ENCODE measurements at regions not wholly inside any gene's neighbourhood (a gene's known extent, or its start where the extent isn't known, plus 50 kb on each side); places are given as distances from the start of the nearest gene placed in this dataset.

DNA sequence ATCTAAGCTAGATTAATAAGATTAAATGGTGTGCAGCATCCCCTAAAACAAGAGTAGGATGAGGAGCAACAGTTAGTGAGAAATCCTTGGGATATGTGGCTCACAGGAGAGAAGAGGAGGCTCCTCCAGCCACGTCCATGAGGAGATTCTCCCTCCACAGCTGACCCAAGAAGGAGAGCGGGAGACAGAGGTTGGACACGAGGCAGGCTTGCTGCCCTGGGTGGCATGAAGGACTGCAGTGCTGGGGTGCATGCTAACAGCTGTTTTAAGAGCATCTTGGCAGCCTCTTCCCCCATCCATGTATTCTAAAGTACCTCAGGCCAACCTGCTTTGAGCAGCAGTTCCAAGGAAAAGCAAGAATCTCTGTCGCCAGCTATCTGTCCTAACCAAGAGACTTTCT is 284.4 kb upstream of the B3GAT1 start:
- Histone ChIP-seq H3K4me3 (no peak overlapping the region), H3K36me3 (replicated peaks in 1 of 2; ENCODE audit: insufficient read depth in 1 of 2, low read depth in 2 of 2) (no peaks in the 10 kb centered on the region), H3K4me1 (no peaks in the 10 kb centered on the region), H3K27me3 (no peaks in the 10 kb centered on the region), H3K9me3 (no peaks in the 10 kb centered on the region), H3K27ac (no peak overlapping the region)
- TF ChIP-seq, protein P1, sequence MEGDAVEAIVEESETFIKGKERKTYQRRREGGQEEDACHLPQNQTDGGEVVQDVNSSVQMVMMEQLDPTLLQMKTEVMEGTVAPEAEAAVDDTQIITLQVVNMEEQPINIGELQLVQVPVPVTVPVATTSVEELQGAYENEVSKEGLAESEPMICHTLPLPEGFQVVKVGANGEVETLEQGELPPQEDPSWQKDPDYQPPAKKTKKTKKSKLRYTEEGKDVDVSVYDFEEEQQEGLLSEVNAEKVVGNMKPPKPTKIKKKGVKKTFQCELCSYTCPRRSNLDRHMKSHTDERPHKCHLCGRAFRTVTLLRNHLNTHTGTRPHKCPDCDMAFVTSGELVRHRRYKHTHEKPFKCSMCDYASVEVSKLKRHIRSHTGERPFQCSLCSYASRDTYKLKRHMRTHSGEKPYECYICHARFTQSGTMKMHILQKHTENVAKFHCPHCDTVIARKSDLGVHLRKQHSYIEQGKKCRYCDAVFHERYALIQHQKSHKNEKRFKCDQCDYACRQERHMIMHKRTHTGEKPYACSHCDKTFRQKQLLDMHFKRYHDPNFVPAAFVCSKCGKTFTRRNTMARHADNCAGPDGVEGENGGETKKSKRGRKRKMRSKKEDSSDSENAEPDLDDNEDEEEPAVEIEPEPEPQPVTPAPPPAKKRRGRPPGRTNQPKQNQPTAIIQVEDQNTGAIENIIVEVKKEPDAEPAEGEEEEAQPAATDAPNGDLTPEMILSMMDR (IDR thresholded peaks at IDR 0.05) = no peak
- TF ChIP-seq POLR2A (IDR thresholded peaks at IDR 0.05) = no peak
- 45 to 60% methylated on average over 4 of the region's 4 CpGs for WGBS, 2 donors
- ATAC-seq (no peak), DNase-seq (no peak)
- intact Hi-C loops (cut with DNase I) = no loop called here

DNA sequence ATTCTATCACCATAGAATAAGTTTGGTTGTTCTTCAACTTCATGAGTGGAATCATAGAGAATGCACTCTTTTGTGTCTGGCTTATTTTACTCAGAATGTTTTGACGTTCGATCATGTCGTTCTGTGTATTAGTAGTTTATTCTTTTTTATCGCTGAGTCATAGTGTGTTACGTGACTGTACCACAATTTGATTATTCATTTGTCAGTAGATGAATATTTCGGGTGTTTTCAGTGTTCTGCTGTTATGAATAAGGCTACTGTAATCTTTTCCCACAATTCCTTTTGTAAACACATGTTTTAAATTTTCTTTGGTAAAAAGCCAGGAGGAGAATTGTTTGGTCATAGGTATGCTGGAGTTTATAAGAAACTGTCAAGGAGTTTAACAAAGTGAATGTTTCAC is 279.9 kb upstream of the B3GAT1 start:
- WGBS, 2 donors = 43 to 45% methylated on average over 6 of the region's 6 CpGs
- no peaks in the 10 kb centered on the region for H3K27me3 ChIP-seq
- H3K27ac ChIP-seq = no peak overlapping the region
- DNase-seq (no peak), ATAC-seq (no peak)
- TF ChIP-seq, protein P1 (IDR thresholded peaks at IDR 0.05) = no peak
- no peak for TF ChIP-seq POLR2A (IDR thresholded peaks at IDR 0.05)
- no peak overlapping the region for H3K4me3 ChIP-seq
- intact Hi-C loops (cut with DNase I) = no loop called here
- H3K4me1 ChIP-seq = no peaks in the 10 kb centered on the region
- H3K9me3 ChIP-seq = no peaks in the 10 kb centered on the region
- no peaks in the 10 kb centered on the region for H3K36me3 ChIP-seq (replicated peaks in 1 of 2; ENCODE audit: insufficient read depth in 1 of 2, low read depth in 2 of 2)

DNA sequence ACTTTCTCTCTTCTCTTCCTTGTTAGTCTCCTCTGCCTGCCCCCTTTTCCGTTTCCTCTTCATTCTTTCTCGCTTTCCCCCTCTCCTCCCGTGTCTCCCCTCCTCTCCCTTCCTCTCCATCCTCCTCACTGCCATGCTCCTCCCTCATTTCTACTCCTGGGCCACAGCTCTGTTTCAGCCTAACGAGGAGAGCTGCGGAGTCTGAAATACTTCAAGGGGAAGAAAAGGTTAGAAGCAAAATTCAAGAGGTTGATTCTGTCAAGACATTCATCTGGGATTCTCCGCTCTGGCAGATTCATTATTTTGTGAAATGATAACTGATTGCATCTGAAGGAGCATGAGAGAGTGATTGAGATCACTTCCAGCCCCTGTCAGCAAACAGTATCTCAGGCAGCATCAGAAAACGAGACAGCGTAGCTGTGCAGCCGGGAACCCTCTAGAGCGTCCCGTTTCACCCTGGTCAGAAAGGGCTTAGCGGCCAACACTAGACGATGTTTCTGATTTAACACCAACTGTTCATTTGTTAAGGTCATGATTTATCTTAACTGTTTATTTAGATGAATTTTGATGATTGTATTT is 279.3 kb upstream of the B3GAT1 start:
- DNase-seq (no peak), ATAC-seq (no peak)
- no peaks in the 10 kb centered on the region for H3K27me3 ChIP-seq
- WGBS, 2 donors = 60% methylated on average over 13 of the region's 13 CpGs
- H3K27ac ChIP-seq = no peak overlapping the region
- H3K9me3 ChIP-seq = no peaks in the 10 kb centered on the region
- no peaks in the 10 kb centered on the region for H3K36me3 ChIP-seq (replicated peaks in 1 of 2; ENCODE audit: insufficient read depth in 1 of 2, low read depth in 2 of 2)
- H3K4me1 ChIP-seq = no peaks in the 10 kb centered on the region
- intact Hi-C loops (cut with DNase I) = no loop called here
- H3K4me3 ChIP-seq = no peak overlapping the region
- TF ChIP-seq, protein P1 (IDR thresholded peaks at IDR 0.05) = no peak
- no peak for TF ChIP-seq POLR2A (IDR thresholded peaks at IDR 0.05)

DNA sequence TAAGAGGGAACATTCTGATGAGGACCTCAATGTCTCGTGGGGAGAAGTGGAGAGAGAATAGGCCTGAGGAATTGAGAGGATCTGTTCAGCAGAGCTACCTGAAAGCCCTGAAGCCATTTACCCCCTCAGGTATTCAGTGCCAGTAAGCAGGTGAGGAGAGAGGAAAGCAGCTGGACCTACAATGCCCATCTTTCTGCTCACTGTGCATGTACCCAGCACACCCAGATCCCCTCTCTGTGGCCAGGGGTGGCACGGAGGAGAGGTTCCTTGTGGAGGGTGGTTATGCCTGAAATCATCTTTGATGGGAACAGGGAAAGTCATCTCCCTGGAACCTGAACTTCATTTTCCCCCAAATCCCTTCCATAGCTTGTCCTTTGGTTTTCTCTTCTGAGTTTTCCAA is 277.8 kb upstream of the B3GAT1 start:
- ATAC-seq (no peak), DNase-seq (no peak)
- WGBS, 2 donors = 47 to 68% methylated on average over 2 of the region's 2 CpGs
- H3K9me3 ChIP-seq = no peaks in the 10 kb centered on the region
- no peaks in the 10 kb centered on the region for H3K36me3 ChIP-seq (replicated peaks in 1 of 2; ENCODE audit: insufficient read depth in 1 of 2, low read depth in 2 of 2)
- intact Hi-C loops (cut with DNase I) = no loop called here
- no peak overlapping the region for H3K4me3 ChIP-seq
- no peak overlapping the region for H3K27ac ChIP-seq
- H3K4me1 ChIP-seq = no peaks in the 10 kb centered on the region
- no peaks in the 10 kb centered on the region for H3K27me3 ChIP-seq
- TF ChIP-seq, protein P1 (IDR thresholded peaks at IDR 0.05) = no peak
- TF ChIP-seq POLR2A (IDR thresholded peaks at IDR 0.05) = no peak

DNA sequence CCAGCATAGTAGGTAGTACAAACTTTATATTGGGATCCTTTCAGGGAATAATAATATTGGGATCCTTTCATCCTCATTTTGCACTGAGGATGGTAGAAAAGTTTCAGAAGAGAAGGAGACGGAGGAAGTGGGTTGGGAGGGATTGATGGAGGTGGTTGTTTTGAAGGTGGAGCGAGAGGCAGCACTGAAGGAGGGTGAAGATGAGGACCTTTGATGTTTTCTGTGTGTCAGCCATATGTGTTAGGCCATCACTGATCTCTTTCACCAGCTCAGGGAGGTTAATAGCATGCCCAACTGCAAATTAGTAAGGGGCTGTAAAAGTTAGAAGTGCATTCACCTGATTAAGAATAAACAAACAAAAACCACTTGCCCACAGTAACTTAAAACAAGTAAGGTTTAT is 275.5 kb upstream of the B3GAT1 start:
- WGBS, 2 donors = 72 to 86% methylated on average over 2 of the region's 2 CpGs
- no peak for DNase-seq
- H3K36me3 ChIP-seq (replicated peaks in 1 of 2; ENCODE audit: insufficient read depth in 1 of 2, low read depth in 2 of 2) = no peaks in the 10 kb centered on the region

More for the DNA sequence above, 275.5 kb upstream of the B3GAT1 start:
- ATAC-seq = no peak
- Histone ChIP-seq H3K9me3 (no peaks in the 10 kb centered on the region), H3K4me1 (no peaks in the 10 kb centered on the region), H3K27ac (no peak overlapping the region), H3K4me3 (no peak overlapping the region), H3K27me3 (no peaks in the 10 kb centered on the region)
- intact Hi-C loops (cut with DNase I) = no loop called here
- TF ChIP-seq, protein P1 (IDR thresholded peaks at IDR 0.05) = no peak
- TF ChIP-seq POLR2A (IDR thresholded peaks at IDR 0.05) = no peak

Measured in body of pancreas (tissue), 4 donors.